ENCODE measurements at regions not wholly inside any gene's neighbourhood (a gene's known extent, or its start where the extent isn't known, plus 50 kb on each side); places are given as distances from the start of the nearest gene placed in this dataset.
"Not testable (repeated sequence)": the region's sequence is repeated elsewhere in the genome, so short reads cannot be mapped to it uniquely, and the experiment has no call there.

DNA sequence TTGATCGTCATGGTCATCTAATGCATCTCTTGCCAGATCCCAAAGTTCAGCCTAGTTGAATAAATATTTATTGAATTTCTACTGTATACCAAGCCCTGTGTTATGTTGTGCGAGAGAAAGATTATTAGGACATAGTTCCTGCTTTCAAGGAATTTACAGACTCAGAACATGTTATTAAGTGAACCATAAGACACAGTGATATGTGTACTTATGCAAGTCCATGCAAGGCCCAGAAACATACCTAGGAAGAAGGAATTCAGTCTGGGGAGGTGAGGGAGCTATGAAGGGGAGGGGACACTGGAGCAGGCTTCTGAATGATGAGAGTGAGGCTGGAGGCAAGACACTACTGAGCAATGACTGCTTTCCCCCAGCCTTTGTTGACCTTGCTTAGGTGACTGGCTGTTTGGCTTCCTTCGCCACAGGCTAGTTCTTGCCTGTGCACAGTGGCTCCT lies 81.4 kb downstream of the ACAA2 start:
- DNase-seq, result no peak

DNA sequence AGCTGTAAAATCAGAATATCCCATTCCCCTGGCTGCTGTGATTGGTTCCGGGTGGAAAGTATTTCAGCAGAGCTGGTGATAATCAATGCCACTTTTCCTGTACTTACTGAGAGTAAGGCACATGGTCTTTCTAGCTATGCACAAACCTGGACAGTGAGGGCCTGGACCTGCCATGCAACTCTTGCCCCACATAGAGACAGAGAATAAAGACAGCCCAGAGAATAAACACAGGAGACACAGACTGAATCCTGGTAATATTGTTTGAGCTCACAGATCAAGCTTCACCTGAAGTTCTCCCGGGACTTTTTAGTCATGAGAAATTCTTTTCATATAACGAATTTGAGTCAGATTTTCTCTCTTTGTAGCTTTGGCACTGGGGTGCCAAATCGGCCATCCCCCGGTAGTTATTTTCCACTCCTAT lies 81.9 kb downstream of the ACAA2 start:
- no peak for DNase-seq

DNA sequence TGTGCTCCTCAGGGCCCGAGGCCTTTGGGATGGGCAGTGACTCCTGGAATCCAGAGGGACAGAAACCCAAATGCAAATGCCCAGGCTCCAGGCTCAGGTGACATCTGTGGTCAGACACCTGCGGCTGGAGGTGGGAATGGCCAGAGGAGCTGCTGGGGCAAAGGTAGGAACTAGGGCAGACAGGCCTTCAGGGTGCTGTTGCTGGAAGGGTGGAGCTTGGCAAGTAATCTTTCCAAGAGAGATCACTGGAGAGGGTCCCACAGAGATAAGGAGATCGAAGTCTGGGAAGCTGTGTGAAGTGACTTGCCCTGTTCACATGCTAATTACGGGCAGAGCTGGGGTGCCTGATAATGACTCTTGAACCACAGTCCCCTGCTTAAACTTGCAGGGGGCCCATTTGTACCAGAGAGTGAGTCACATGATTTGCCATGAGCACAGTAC lies 82.4 kb downstream of the ACAA2 start:
- DNase-seq, result no peak

DNA sequence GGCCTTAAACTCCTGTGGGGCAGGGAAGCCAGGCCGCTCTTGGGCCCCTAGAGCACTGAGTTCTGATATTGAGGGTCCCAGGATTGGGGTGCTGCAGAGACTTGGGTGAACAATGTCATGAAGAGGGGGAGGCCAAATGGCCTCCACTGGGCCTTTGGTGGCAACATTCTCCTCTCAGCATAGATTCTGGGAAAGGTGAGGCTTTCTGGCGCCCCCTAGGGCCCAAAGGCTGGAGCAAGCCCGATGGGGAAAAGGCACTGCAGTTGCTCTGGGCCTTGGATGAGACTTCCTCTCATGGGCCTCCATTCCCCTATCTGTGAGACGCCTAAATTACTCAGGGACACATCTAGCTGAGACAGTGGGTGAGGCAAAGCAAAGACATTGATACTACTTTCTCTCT lies 84.8 kb downstream of the ACAA2 start:
- peak in 1 of 2 experiments; percentile 38 for DNase-seq

DNA sequence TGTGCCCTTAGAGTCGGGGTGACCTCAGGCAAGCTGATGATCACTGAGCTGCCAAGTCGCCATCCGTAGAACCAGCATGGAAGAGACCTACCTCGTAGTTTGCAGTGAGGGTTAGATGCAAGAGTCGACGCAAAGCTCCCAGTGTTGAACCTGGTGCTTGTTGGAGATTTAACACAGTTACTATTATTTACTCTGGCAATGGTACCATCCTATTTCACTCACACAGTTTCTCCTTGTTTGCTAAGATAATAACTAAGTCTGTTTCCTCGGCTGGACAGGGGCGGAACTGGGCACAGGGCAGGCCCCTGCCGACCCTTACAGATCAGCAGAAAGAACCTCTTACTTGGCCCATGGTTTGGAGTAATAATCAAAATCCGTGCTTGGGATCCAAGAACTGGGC lies 85.5 kb downstream of the ACAA2 start:
- DNase-seq, result no peak

DNA sequence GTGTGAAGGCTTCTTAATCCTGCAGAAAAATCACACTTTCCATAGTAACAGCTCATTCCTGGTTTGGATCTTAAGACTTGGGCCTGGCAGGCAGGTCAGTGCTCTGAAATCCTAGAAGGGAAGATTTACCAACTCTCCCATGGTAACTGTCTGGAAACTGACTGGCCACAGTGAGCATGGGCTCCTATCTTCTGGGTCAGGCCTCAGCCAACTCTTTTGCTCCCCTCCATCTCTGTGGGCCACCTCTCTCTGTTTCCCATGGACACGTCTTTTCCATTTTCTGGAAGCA lies 86.7 kb downstream of the ACAA2 start:
- no peak for DNase-seq

DNA sequence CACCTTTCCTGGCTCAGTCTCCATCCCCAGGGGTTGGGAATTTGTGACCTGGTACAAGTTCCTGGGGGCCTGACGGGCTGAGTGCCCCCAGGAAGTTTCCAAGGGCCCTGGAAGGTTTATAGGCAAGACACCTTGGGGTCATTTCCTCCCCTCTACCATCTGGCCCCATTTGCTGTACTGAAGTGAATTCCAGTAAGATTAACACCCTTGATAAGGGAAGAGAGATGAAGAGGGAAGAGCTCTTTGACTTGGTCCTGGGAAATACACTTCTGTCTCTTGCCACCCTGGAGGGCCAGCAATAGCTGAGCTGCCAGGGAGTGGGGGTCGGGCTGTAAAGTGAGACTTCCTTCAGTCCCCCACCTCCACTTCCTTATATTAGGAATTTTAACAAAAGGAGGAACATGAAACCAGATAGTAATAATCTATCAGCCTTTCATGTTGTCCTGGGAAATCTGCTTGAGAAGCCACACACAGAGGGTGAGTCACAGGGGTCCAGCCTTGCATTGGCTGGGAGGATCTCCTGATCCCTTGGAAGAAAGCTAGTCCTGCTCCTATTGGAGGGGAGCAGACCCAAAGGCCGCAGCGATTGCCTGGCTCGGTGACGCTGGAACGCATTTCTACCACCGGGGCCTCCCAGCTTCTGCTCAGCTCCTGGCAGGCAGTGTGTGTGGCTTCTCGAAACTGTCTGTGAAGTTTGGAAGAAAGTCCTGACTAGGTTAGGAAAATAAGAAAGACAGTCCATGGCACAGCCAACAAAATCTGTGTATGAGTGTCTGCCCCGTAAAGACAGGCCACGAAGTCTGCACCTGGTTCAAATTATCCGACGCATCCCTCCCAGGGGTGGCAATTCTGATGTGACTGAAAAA lies 87.3 kb downstream of the ACAA2 start:
- DNase-seq, result peak in 1 of 2 experiments; percentile 35

DNA sequence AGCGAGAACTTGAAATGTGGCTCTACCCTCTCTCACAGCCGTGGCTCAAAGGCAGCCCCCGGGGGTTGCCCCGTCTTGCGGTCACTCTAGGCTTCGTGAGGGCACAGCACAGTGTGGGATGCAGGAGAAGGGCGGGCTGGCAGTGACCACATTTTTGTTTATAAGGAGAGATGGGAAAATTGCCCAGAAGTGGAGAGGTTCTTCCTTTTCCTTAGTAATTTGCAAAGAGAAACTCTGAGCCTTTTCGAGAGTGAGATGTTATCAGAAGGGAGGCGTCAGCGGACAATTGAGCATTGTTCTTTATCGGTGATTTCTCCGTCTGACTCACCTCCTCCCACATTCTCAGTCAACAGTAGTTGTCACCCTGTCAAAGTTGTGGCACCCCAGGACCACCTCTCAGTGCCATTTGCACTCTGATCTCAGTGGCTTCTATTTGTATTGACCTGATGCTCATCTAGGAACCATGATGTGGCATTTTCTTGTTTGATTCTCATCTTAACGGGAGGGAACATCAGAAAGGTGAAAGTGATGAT lies 89.6 kb downstream of the ACAA2 start:
- DNase-seq, result no peak

DNA sequence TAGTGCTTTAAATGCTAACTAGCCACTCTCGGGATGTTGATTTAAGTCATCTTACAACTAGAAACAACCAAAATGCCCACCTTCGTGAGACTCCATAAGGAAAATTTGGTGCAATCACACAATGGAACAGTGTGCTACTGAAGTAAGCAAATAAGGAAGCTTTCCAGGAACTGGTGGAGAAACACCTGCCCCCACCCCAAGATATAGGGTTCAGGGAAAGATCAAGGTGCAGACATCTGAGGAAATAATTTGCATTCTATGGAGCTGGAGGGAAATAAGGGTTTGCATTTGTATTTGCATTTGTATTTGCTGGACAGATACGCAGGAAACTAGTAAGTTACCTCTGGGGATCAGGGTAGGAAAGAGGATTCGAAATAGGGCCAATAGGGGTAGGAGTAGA lies 90.9 kb downstream of the ACAA2 start:
- no peak for DNase-seq

DNA sequence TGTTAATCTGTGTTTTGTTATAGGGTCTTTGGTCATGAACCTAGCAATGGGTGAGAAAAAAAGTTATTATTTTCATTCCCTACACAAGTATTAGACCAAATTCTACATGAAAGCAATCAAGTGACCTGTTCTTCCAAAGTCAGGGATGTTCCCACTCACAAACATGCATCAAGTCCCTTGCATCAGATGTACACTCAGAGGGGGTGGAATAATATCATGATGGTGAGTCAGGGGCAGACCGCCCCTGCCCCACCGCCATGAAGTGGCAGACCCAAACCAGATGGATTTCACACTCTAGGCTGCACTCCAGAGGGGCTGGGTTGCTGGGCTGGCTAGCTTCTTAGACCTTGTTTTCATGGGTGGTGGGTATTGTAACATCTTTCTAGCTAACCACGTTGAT lies 91.4 kb downstream of the ACAA2 start:
- no peak for DNase-seq

DNA sequence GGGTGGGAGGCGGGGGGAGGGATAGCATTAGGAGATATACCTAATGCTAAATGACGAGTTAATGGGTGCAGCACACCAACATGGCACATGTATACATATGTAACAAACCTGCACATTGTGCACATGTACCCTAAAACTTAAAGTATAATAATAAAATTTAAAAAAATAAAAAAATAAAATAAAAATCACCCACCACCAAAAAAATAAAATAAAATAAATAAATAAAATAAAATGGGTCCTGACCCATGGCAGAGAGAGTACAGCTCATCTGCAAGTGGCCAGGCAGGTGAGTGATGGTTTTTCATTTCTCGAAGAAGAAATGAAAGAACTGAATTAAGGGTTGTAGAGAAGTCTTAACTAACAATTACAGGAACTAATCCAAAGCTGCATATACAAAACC lies 92.4 kb downstream of the ACAA2 start:
- DNase-seq, result not testable (repeated sequence)

DNA sequence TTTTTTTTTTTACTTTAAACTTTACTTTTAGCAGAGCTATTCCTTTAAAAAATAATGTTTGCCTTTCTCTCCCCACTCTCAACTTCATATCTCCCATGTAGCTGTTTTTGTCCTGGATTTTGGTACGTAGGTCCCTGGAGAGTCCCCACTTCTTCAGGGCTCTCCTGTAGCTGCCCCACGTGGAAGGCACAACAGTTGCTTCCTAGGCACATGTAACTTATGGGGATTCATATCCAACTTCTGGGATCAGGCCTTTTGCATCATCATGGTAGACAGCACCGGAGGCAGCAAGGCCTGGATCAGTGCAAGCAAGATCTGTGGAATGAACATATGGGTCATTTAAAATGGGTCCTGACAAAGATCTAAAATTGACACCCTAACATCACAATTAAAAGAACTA lies 95.7 kb downstream of the ACAA2 start:
- no peak for DNase-seq

DNA sequence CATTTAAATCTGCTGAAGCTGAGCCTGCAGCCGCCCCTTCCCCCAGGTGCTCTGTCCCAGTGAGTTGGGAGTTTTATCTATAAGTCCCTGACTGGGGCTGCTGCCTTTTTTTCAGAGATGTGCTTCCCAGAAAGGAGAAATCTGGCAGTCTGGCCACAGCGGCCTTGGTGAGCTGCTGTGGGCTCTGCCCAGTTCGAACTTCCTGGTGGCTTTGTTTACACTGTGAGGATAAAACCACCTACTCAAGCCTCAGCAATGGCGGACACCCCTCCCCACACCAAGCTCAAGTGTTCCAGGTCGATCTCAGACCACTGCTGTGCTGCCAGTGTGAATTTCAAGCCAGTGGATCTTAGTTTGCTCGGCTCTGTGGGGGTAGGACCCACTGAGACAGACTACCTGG lies 97.3 kb downstream of the ACAA2 start:
- DNase-seq, result no peak

DNA sequence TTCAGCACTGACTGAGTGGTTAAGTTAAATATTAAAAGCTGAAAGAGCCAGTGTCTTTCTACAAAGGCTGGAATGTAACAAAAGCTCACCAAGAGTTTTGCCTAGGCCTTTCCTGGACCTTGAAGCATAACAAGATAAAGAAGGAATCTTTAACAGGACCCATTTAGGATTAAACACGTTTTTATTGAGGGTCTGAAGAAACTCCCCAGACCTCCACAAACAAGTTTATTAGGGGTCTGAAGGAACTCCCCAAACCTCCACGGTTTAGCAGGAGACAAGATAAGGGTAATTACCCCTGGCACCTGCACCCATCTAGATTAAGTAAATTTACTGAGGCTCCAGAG lies 104.0 kb downstream of the ACAA2 start:
- DNase-seq, result no peak

DNA sequence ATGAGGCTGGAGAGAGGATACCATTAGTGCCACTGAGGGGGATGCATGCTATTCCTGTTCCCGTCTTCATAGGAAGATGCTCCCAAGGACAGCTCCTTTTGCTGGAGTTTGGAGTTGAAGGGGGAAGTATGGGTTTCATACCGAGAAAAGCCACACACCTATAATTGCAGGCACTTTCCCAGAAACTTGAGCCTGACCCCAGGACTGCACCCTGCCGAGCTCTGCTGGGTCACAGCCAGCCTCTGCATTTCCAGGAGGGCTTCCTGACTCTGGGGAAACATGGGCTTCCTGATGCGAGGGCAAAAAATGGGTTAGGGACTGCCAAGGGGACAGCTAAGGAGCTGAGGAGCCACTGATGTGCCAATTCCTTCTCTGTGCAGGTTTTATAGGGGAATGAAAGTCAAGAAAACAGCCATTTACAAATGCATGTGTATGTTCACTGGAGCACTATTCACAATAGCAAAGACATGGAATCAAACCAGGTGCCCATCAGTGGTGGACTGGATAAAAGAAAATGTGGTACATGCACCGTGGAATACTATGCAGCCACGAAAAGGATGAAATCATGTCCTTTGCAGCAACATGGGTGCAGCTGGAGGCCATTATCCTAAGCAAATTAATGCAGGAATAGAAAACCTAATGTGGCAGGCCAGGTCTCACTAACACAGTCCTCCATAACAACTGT lies 104.5 kb downstream of the ACAA2 start:
- DNase-seq, result no peak

DNA sequence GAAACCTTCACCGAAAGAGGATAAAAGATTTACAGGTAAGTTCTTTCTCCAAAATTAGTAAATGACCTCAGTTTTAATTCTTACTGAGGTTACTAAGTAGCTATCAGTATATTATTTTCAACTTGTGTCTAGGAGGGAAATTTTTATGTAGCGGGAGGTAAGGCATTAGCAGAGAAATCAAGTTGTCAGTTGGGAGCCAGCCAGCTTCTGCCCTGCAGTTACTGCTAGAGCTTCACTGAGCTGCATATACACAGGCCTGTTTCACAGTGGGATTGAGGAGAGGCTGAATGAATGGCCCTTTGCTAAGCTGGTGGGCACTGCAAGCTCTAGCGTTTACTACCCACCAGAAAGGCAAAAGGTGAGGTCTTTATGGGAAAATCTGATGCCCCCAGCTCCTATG lies 105.7 kb downstream of the ACAA2 start:
- DNase-seq, result no peak

DNA sequence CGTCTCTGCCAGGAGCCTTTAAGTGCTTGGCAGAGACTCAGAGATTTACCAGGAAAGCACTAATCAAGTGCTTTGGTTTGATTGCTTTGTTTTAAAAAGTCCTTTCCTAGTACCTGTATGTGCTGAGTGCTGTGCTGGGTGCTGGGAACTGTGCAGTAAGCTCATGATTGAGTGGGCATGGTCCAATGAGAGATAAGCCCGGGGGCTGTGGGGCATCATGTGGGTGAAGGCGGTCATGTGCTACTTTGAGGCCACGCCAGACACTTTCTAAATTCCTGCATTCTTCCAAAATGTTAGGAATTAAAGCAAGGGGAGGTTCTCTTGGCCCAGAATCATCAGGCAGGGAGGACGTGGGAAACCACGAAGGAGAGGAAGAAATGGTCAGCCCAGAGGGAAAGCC lies 109.0 kb downstream of the ACAA2 start:
- no peak for DNase-seq

DNA sequence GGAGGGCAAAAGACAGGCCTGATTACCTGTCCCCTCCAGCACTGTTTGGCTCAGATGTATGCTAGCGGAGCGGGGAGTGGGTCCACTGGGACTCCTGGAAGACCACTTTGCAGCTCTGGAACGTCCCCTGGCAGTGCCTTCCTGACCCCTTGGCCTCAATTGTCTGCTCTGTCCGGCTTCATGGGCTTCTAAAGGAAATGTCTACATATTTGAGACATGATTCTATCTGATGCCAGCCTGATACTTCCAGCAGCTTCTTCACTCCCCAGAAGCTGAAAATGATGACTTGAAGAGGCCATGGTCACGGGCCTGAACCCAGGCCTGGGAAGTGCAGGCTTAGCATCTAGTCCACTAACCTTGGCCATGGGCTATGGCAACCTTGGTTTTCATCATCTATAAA lies 112.1 kb downstream of the ACAA2 start:
- DNase-seq, result no peak

DNA sequence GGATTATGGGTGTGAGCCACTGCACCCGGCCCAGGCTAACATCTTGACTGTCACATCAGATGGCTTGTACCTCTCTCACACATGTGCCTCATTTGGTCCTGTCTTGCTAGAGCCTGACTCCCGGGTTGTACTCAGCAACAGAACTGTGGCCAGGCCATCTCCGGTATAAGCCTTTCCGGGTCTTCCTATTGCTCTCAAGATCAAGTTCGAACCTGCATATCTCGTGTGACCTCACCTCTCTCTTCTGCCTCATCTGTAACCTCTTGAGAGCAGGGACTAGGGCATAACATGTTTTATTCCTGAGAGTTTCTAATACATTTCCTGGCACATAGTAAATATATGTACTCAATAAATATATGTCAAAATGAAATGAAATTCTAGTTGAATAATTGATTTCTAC lies 114.0 kb downstream of the ACAA2 start:
- DNase-seq, result no peak

DNA sequence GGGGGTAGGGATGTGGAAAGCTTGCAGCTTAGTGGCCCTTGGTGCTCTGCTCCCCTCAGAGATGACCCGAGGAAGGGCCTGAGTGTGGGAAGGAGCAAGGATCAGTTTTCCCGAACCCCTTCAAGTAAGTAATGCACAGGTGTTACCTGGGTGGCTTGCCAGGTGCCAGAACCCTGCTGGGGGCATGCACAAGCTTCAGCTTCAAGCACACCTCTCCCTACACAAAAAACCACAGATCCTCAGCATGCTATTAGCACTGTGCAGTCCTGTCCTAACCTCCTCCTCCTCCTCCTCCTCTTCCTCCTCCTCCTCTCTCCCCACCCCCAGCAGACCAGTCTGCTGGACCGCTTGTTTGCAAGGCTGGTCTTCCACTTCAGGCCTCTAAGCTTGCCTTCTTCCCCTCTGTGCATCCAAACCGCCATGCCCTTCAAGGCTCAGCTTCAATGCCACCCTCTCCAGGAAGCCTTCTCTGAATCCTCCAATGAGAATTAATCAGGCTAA lies 114.8 kb downstream of the ACAA2 start:
- no peak for DNase-seq

DNA sequence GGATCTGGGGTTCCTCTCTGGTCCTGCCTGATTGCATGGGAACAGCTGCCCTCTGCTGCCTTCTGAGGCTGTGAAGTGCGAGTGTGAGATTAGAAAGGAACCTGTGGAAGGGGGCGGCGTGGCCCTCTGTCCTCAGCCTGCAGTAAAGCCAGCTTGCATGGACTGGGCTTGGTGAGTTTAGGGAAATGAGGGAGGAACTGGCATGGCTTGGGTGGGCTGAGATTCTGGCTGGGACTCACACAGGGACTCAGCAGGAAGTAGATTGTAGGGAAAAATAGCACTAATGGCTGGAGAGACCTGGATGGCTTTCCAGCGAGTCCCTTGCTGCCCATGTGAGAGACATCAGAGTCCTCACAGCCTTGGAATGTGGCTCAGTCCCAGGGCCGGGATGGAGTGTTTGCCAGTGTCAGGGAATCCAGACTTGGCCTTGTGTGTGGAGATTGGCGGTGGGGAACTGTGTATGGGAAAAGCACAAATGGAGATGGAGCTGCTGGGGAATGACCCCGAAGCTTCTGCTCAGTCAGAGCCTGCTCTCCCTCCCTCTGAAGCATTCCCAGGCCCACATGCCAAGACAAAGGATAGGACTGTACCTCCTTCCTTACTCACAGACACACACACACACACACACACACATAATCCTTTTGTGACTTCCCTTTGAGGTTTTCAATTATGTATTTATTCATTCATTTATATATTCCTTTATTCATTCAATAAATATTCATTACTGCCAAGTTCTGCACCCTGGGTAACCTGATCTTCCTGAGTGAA lies 115.4 kb downstream of the ACAA2 start:
- DNase-seq, result no peak

DNA sequence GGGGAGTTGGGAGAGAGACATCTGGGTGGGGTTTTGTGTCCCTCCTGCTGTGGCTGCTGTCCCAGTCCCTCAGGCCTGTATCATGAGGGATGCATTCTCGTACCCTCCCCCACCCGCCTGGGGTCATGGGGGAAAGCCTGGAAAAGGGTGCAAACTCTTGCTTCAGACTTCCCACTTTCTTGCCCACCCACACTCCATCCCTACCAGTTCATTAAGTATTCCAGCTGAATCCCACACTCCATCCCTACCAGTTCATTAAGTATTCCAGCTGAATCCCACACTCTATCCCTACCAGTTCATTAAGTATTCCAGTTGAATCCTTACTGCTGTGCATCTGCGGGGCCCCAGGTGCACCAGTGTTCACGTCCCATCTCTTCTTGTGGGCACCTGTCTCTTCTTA lies 116.3 kb downstream of the ACAA2 start:
- DNase-seq, result no peak

DNA sequence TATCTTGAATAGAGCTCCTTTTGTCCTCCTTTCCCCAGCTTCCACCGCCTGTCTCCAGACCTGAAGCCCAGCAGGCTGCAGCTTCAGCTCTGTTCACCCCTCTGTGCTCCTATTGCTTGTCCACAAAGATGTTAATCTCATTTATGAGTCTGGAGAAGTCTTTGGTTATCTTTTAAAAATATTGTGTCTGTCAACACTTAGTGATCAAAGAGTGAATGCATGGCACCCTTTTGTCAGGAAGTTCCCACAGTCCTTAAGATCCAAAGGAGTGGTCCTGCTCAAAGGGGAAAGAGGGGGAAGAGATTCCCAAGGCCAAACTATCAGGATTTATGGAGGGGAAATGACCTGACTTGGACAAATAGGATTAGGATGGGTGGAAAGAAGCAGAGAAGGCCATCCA lies 118.9 kb downstream of the ACAA2 start:
- no peak for DNase-seq

DNA sequence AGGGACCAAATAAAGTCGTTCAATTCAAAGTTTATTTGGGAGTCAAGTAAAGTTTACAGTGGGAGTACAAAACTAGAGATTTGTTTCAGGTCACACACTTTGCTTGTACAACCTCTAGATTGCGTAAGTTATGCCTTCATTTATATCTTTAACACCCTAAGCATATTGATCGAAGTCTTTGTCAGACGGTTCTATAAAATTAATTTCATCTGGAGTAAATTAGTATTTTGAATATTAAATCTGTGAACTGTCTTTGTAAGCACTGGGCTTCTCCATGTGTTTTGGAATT lies 119.7 kb downstream of the ACAA2 start:
- no peak for DNase-seq
